ENCODE measurements at regions not wholly inside any gene's neighbourhood (a gene's known extent, or its start where the extent isn't known, plus 50 kb on each side); places are given as distances from the start of the nearest gene placed in this dataset.
"Not testable (repeated sequence)": the region's sequence is repeated elsewhere in the genome, so short reads cannot be mapped to it uniquely, and the experiment has no call there.

DNA sequence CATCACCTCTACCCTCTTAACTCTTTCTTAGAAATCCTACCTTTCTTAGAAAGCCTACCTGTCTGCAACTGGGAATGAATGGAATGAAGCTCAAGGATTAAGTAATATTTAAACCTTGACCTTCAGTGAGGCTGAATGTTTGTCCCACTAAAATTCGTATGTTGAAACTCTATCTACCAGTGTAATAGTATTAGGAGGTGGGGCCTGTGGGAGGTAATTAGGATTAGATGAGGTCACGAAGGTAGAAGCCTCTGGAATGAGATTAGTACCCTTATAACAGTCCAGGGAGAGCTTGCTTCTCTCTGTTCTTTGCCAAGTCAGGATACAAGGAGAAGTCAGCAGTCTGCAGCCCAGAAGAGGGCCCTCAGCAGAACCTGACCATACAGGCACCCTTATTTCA is 158.0 kb downstream of the TENT5A start:
- DNase-seq (ENCODE audit: low read depth), result no peak
- no peaks in the 10 kb centered on the region for H3K27me3 ChIP-seq (ENCODE audit: control insufficient read depth, insufficient read depth, low read length)
- no peaks in the 10 kb centered on the region for H3K36me3 ChIP-seq (ENCODE audit: control insufficient read depth, insufficient read depth, low read length)
- TF ChIP-seq, protein P1, sequence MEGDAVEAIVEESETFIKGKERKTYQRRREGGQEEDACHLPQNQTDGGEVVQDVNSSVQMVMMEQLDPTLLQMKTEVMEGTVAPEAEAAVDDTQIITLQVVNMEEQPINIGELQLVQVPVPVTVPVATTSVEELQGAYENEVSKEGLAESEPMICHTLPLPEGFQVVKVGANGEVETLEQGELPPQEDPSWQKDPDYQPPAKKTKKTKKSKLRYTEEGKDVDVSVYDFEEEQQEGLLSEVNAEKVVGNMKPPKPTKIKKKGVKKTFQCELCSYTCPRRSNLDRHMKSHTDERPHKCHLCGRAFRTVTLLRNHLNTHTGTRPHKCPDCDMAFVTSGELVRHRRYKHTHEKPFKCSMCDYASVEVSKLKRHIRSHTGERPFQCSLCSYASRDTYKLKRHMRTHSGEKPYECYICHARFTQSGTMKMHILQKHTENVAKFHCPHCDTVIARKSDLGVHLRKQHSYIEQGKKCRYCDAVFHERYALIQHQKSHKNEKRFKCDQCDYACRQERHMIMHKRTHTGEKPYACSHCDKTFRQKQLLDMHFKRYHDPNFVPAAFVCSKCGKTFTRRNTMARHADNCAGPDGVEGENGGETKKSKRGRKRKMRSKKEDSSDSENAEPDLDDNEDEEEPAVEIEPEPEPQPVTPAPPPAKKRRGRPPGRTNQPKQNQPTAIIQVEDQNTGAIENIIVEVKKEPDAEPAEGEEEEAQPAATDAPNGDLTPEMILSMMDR (IDR thresholded peaks at IDR 0.05; ENCODE audit: insufficient read depth, low read length, poor library complexity, severe bottlenecking), result no peak
- no peak overlapping the region for H3K4me3 ChIP-seq (ENCODE audit: low read depth, low read length)

DNA sequence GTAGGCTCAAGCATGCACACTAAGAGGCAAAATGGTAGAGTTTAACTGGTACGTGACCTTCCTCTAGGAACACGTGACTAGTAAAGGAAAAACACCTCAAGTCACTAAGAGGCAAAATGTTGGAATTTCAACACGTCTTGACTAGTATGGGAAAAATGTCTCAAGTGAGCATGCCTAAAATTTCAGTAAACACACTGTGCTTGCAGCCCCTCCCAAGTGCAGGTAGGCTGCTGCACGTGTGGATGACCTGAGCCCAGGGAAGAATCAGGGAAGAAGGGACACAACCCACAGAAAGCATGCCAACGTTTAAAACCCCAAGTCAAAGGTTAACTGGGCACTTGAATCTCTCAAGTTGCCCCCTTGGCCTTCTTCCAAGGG is 162.2 kb downstream of the TENT5A start:
- H3K27me3 ChIP-seq (ENCODE audit: control insufficient read depth, insufficient read depth, low read length), result no peaks in the 10 kb centered on the region
- H3K4me3 ChIP-seq (ENCODE audit: low read depth, low read length), result no peak overlapping the region
- TF ChIP-seq, protein P1 (IDR thresholded peaks at IDR 0.05; ENCODE audit: insufficient read depth, low read length, poor library complexity, severe bottlenecking), result no peak
- no peak for DNase-seq (ENCODE audit: low read depth)
- H3K36me3 ChIP-seq (ENCODE audit: control insufficient read depth, insufficient read depth, low read length), result no peaks in the 10 kb centered on the region

- Histone ChIP-seq H3K27me3 (ENCODE audit: control insufficient read depth, insufficient read depth, low read length) (no peaks in the 10 kb centered on the region), H3K36me3 (ENCODE audit: control insufficient read depth, insufficient read depth, low read length) (no peaks in the 10 kb centered on the region), H3K4me3 (ENCODE audit: low read depth, low read length) (no peak overlapping the region)
- DNase-seq (ENCODE audit: low read depth), result no peak
- TF ChIP-seq, protein P1 (IDR thresholded peaks at IDR 0.05; ENCODE audit: insufficient read depth, low read length, poor library complexity, severe bottlenecking), result no peak
Measured at GRCh38 chr6:81589465-81590313, 162.8 kb downstream of the TENT5A start.

DNA sequence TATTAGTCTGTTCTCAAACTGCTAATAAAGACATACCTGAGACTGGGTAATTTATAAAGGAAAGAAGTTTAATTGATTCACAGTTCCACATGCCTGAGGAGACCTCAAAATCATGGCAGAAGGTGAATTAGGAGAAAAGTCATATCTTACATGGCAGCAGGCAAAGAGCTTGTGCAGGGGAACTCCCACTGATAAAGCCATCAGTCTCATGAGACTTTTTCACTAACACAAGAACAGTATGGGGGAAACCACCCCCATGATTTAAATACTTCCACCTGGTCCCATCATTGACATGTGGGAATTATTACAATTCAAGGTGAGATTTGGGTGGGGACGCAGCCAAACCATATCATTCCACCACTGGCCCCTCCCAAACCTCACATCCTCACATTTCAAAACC is 166.8 kb downstream of the TENT5A start:
- not testable (repeated sequence) for H3K4me3 ChIP-seq (ENCODE audit: low read depth, low read length); DNase-seq (ENCODE audit: low read depth)

GRCh38 chr6:81584156-81584555 is 168.3 kb downstream of the TENT5A start:
- not testable (repeated sequence) for DNase-seq (ENCODE audit: low read depth); H3K27me3 ChIP-seq (ENCODE audit: control insufficient read depth, insufficient read depth, low read length); H3K4me3 ChIP-seq (ENCODE audit: low read depth, low read length); H3K36me3 ChIP-seq (ENCODE audit: control insufficient read depth, insufficient read depth, low read length)

More for the DNA sequence above, 166.8 kb downstream of the TENT5A start:
- H3K36me3 ChIP-seq (ENCODE audit: control insufficient read depth, insufficient read depth, low read length); H3K27me3 ChIP-seq (ENCODE audit: control insufficient read depth, insufficient read depth, low read length): not testable (repeated sequence)

DNA sequence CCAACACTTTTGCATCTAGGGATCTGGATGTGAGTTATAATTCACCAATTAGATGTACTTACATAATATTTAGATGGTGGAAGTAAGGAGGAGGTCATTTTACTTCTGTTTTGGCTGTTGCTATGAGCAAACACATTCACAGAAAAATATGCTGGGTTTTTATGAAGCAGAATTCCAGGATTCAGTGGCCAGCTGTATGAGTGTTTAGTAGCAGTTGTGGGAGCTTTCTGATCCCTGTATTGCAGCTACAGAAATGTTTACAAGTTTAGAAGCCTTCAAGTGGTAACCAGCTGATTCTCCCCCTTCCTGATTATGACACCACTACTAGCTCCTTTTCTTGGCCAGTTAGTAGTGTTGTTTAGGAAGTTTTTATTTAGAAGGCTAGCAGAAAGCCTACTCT is 177.0 kb downstream of the TENT5A start:
- no peak for DNase-seq (ENCODE audit: low read depth)
- Histone ChIP-seq H3K27me3 (ENCODE audit: control insufficient read depth, insufficient read depth, low read length) (no peaks in the 10 kb centered on the region), H3K4me3 (ENCODE audit: low read depth, low read length) (no peak overlapping the region), H3K36me3 (ENCODE audit: control insufficient read depth, insufficient read depth, low read length) (no peaks in the 10 kb centered on the region)
- TF ChIP-seq, protein P1 (IDR thresholded peaks at IDR 0.05; ENCODE audit: insufficient read depth, low read length, poor library complexity, severe bottlenecking), result no peak

GRCh38 chr6:81572020-81572419 is 180.5 kb downstream of the TENT5A start:
- Histone ChIP-seq H3K36me3 (ENCODE audit: control insufficient read depth, insufficient read depth, low read length) (no peaks in the 10 kb centered on the region), H3K4me3 (ENCODE audit: low read depth, low read length) (no peak overlapping the region), H3K27me3 (ENCODE audit: control insufficient read depth, insufficient read depth, low read length) (no peaks in the 10 kb centered on the region)
- TF ChIP-seq, protein P1 (IDR thresholded peaks at IDR 0.05; ENCODE audit: insufficient read depth, low read length, poor library complexity, severe bottlenecking), result no peak
- no peak for DNase-seq (ENCODE audit: low read depth)
